Activated CD4-positive, CD25-positive, alpha-beta regulatory T cell treated with anti-CD3 and anti-CD28 coated beads, Interleukin-2, amount 50 U/mL, for 16 hours (primary cell): ENCODE measurements at regions not wholly inside any gene's neighbourhood (a gene's known extent, or its start where the extent isn't known, plus 50 kb on each side); places are given as distances from the start of the nearest gene placed in this dataset.
"Not testable (repeated sequence)": the region's sequence is repeated elsewhere in the genome, so short reads cannot be mapped to it uniquely, and the experiment has no call there.

Experiments
- DNase-seq: peaks from one replicate; pipeline ENCODE4 v3.0.0-alpha.2; 2020; ENCODE audit warnings: low read depth, low spot score

- no peak for DNase-seq
Measured at GRCh38 chr4:13678186-13678924, 50.8 kb upstream of the BOD1L1 start.

GRCh38 chr4:13681570-13681969, 54.0 kb upstream of the BOD1L1 start:
- no peak for DNase-seq

GRCh38 chr4:13694256-13694655, 66.7 kb upstream of the BOD1L1 start:
- DNase-seq, result no peak

- DNase-seq, result no peak
Measured at GRCh38 chr4:13698296-13698695, 70.8 kb upstream of the BOD1L1 start.

- DNase-seq, result no peak
Measured at GRCh38 chr4:13700021-13700857, 72.7 kb upstream of the BOD1L1 start.

- DNase-seq, result not testable (repeated sequence)
Measured at GRCh38 chr4:13700858-13701140, 73.3 kb upstream of the BOD1L1 start.

GRCh38 chr4:13701937-13702446, 74.5 kb upstream of the BOD1L1 start:
- no peak for DNase-seq

- DNase-seq, result no peak
Measured at GRCh38 chr4:13703096-13703495, 75.6 kb upstream of the BOD1L1 start.

- DNase-seq, result no peak
Measured at GRCh38 chr4:13704035-13704434, 76.5 kb upstream of the BOD1L1 start.

GRCh38 chr4:13704761-13705160, 77.2 kb upstream of the BOD1L1 start:
- DNase-seq, result no peak

- no peak for DNase-seq
Measured at GRCh38 chr4:13705521-13706041, 78.1 kb upstream of the BOD1L1 start.

- no peak for DNase-seq
Measured at GRCh38 chr4:13706120-13706519, 78.6 kb upstream of the BOD1L1 start.

- DNase-seq, result no peak
Measured at GRCh38 chr4:13706716-13707115, 79.2 kb upstream of the BOD1L1 start.

- no peak for DNase-seq
Measured at GRCh38 chr4:13710246-13710885, 82.8 kb upstream of the BOD1L1 start.

- no peak for DNase-seq
Measured at GRCh38 chr4:13711233-13711785, 83.8 kb upstream of the BOD1L1 start.

GRCh38 chr4:13721894-13722293, 94.4 kb upstream of the BOD1L1 start:
- no peak for DNase-seq

GRCh38 chr4:13722649-13723048, 95.1 kb upstream of the BOD1L1 start:
- no peak for DNase-seq

GRCh38 chr4:13728761-13729160, 101.2 kb upstream of the BOD1L1 start:
- no peak for DNase-seq

- no peak for DNase-seq
Measured at GRCh38 chr4:13731019-13731418, 103.5 kb upstream of the BOD1L1 start.

- DNase-seq, result no peak
Measured at GRCh38 chr4:13733817-13734216, 106.3 kb upstream of the BOD1L1 start.

GRCh38 chr4:13750594-13750993, 123.1 kb upstream of the BOD1L1 start:
- DNase-seq, result no peak

GRCh38 chr4:13761581-13761980, 134.1 kb upstream of the BOD1L1 start:
- not testable (repeated sequence) for DNase-seq
